ENCODE measurements at regions not wholly inside any gene's neighbourhood (a gene's known extent, or its start where the extent isn't known, plus 50 kb on each side); places are given as distances from the start of the nearest gene placed in this dataset.

- DNase-seq (ENCODE audit: missing footprints) (no peak), ATAC-seq (no peak)
- intact Hi-C loops (cut with DNase I) = no loop called here
These were observed 275.6 kb downstream of the BRD1 start for GRCh38 chr22:49551897-49552614.

- intact Hi-C loops (cut with DNase I) = no loop called here
- ATAC-seq (no peak), DNase-seq (ENCODE audit: missing footprints) (no peak)
These were observed 276.2 kb downstream of the BRD1 start for GRCh38 chr22:49551446-49551845.

GRCh38 chr22:49550766-49551362, 276.8 kb downstream of the BRD1 start:
- intact Hi-C loops (cut with DNase I) = no loop called here
- no peak for ATAC-seq
- DNase-seq (ENCODE audit: missing footprints) = no peak

DNA sequence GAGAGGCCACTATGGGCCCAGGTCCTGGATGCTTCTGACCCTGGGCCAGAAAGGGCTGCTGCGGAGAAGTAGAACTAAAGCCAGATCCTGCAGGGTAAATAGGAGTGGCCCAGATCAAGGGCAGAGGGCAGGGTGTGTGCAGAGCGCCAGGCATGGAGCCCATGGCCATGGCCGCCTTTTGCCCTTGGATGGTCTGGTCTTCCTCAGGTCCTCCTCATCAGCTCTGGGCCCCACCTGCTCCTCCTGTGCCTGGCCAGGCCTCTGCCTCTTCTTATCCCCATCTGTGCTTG, 277.6 kb downstream of the BRD1 start:
- intact Hi-C loops (cut with DNase I) = no loop called here
- no peak for ATAC-seq
- DNase-seq (ENCODE audit: missing footprints) = no peak

DNA sequence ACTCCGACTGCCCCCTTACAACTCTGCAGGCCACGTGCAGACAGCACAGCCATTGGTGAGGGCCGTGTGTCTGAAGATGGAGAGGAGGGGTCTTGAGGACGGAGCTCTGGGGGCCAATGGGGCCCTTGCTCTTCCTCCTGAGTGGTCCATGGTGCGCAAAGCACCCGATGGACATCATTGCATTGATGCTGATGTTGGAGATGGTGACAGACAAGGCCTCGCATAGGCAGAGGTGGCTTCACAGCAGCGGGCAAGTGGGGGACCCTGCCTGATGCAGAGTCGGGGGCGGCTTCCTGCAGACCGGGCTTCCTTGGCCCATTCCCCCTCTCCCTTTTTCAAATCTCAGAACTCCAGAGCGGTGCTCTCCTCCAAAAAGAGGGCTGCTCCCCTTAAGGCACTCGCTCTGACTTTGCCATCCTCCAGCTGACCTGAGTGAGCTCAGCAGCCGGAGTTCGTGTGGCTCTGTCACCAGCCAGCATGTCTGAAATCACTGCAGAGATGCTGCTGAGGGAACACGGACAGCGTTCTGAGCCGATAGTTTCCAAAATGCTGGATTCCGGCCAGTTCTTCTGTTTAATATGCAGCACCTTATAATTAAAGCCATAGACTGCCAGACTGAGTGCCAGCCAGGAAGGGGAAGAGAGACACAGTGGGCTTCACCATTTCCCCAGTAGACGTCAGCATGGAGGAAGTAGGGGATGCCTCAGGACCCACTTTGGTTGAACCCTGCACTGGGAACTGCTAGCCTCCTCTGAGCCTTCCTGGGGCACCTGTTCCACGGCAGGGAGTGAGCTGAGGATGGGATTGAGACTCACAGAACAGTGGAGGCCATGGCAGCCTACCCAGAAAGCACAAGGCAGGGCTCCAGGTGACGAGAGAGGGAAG, 278.2 kb downstream of the BRD1 start:
- intact Hi-C loops (cut with DNase I) = no loop called here
- no peak for DNase-seq (ENCODE audit: missing footprints)
- ATAC-seq = no peak

DNA sequence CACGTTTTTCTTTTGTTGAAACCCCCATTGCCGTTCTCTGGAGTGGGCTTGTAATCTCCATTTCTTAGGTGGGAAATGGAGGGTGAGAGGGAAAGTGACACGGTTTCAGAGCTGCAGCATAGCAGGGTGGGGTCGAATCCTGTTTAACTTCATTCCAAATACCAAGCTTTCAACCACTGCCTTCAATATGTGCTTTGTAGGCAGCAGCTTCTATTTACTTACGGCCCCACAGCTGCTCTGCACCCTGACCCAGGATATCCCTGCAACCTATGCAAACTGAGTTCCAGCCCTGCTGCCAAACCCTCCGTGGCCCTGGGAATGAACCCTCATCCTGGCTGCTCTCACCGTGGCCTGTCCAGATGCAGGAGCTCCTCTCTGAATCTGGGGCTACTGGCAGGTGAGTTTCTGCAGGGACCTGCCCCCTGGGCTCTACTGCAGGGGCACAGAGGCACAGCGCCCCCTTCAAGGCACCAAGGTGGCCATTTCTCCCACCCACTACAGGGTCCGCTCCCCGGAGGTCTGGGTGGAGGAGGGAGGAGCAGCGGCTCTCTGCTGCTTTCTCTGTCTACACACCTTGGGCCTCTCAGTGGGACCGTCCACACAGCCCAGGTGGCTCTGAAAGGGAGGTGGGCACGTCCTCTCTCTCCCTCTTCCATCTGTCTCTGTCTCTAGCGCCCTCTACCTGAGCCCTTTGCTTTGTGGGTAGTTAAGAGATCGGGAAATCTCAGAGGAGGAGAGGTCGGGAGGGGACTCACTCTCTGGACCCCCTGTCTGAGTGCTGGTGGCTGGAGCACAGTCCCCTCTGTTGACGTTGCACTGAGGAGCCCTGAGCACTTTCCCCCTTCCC, 279.1 kb downstream of the BRD1 start:
- ATAC-seq (no peak), DNase-seq (ENCODE audit: missing footprints) (no peak)
- intact Hi-C loops (cut with DNase I) = no loop called here

DNA sequence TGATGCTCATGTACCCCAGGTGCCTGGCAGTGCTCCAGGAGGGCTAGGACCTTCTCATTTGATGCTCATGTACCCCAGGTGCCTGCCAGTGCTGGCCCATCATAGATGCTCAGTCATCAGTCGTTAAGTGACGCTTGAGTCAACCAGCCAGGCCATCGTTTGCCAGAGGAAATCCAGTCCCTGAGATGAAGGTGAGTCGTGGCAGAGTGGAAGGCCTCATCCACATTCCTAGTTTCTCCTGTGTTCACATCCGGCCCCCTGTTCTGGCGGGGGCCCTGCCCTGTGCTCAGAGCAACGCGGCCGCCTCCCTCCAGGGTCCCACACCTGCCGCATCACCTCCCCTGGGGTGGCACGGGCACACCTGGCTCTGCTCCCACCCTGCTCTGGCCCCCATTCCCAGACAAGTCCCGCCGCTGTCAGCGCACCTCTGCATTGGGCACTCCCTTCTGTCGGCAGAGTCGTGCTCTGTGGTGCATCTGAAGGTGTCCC, 279.9 kb downstream of the BRD1 start:
- intact Hi-C loops (cut with DNase I) = no loop called here
- ATAC-seq = no peak
- DNase-seq (ENCODE audit: missing footprints) = no peak

DNA sequence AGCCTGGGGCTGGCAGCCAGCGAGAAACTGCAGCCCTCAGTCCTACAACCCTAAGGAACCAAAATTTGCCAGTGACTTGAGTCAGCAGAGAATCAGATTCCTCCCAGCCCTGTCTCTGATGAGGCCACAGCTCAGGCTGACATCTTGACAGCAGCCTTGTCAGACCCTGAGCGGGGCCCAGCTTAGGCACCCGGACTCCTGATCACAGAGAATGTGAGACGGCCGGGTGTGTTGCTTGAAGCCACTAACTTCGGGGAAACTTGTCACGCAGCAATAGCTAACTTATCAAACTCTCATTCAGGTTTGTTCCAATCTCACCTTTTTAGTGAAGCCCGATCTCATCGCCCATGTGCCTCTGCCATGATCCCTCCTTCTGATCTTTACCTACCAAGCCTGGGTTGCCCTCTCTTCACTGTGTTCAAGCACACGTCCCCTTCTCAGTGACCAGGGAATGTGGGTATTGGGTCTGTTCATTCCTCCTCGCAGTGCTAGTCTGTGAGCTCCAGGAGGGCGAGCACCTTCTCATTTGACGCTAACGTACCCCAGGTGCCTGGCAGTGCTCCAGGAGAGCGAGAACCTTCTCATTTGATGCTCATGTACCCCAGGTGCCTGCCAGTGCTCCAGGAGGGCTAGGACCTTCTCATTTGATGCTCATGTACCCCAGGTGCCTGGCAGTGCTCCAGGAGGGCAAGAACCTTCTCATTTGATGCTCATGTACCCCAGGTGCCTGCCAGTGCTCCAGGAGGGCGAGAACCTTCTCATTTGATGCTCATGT, 280.7 kb downstream of the BRD1 start:
- no peak for ATAC-seq
- intact Hi-C loops (cut with DNase I) = no loop called here
- no peak for DNase-seq (ENCODE audit: missing footprints)

- DNase-seq (ENCODE audit: missing footprints) (no peak), ATAC-seq (no peak)
- intact Hi-C loops (cut with DNase I) = no loop called here
These were observed 282.1 kb downstream of the BRD1 start for GRCh38 chr22:49545606-49546005.

DNA sequence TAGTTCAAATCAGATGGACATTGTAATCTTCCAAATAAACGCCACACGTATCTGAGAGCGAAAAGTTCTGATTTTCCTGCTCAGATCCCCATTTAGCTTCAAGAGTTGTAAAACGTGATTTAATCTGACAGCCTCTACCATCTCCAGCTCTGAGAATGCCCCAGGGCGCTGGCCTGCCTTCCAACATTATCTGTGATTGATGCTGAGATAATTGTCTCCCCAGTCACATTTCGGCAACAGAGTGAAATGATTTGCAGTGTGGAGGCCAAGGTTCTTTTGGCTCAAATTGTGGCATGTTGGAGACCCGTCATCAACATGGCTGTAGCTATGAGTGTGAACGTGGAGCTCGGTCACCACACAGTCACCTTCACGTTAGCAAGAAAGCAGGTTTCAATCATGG, 283.4 kb downstream of the BRD1 start:
- no peak for ATAC-seq
- intact Hi-C loops (cut with DNase I) = no loop called here
- no peak for DNase-seq (ENCODE audit: missing footprints)

DNA sequence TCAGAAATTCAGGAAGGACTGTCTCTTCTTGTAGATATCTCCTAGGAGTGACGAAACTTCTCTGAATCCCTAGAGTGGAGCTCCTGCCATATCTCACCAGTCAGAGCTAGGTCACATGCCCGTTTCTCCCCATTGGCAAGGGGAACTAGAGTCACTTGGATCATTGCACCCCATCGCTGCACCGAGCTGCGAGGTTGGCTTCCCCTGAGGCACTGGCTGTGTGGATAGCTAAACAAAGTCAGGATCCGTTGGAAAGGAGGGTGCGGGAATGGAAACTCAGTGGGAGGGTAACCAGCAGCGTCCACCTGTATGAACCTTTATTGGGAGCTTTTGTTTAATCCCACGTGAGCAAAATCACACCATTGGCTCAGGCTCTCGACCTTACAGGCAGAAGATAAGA, 283.8 kb downstream of the BRD1 start:
- intact Hi-C loops (cut with DNase I) = no loop called here
- DNase-seq (ENCODE audit: missing footprints) = no peak

DNA sequence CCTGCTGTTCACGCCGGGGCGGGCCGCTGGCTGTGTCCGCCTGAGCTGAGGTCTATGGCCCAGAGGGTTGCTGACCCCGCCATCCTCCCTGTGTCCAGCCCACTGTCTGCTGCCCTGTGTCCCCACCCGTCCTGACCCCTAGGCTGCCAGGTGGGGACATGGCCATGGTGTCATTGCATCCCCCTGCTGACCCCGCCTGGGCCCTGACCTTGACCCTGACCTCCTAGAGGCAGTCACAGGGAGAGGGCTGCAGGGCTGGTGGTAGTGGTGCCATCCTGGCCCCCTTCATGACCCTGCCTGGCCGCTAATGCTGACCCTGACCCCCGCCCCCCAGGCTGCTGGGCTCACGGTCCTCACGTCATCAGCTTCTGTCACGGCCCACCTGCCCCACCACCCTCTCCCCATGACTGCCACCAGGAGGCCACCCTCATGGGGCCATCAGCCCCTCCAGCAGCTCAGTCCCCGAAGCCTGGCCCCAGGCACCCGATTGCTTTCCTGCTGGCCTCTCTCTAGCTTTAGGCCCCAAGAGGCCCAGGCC, 285.9 kb downstream of the BRD1 start:
- DNase-seq (ENCODE audit: missing footprints) = no peak
- intact Hi-C loops (cut with DNase I) = no loop called here
- no peak for ATAC-seq

More for the DNA sequence above, 283.8 kb downstream of the BRD1 start:
- ATAC-seq = no peak

DNA sequence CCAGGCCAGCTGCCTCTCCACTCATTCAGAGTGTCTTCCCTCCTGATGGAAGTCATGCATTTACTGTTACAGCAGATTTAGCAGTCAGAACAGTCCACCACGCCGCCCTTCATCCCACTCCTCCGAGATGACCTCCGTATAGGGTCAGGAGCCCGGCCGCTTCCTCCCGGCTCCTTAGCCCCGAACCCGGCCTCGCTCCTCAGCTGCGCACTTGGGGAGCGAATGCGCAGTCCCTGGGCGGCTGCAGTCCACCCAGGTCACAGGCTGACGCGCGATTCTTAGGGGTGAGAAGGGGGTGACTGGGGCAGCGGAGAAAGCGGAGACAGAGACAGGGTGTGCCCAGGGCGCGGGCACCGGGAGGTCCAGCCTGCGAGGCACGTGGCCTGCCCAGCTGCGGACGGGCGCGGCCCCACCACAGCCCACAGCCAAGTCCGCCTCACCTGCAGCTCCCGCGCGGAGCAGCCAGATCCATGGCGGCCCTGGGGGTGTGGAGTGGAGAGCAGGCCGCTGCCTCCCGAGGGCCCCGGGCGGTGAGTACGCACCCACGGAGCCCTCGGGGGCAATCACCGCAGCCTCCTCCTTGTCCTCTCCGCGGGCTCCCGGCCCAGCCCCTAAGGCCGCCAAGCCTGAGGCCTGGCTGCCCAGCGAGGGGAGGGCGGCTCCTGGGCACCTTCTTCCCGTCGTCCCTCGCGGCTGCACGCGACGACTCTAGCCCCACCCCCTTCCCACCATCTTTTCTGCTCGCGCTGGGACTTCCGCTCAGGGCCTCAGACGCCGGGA, 286.6 kb downstream of the BRD1 start:
- intact Hi-C loops (cut with DNase I) = no loop called here
- ATAC-seq = peak; percentile 8
- DNase-seq (ENCODE audit: missing footprints) = no peak

- no peak for DNase-seq (ENCODE audit: missing footprints)
- ATAC-seq = no peak
- intact Hi-C loops (cut with DNase I) = no loop called here
These were observed 287.4 kb downstream of the BRD1 start for GRCh38 chr22:49540084-49540912.

GRCh38 chr22:49538006-49538405, 289.7 kb downstream of the BRD1 start:
- no peak for DNase-seq (ENCODE audit: missing footprints)
- intact Hi-C loops (cut with DNase I) = no loop called here
- no peak for ATAC-seq

- intact Hi-C loops (cut with DNase I) = no loop called here
- no peak for DNase-seq (ENCODE audit: missing footprints)
- ATAC-seq = no peak
These were observed 291.0 kb downstream of the BRD1 start for GRCh38 chr22:49536571-49537131.

All from Right ventricle myocardium inferior (tissue), 1 donor.